HepG2 (cell line): ENCODE measurements at regions not wholly inside any gene's neighbourhood (a gene's known extent, or its start where the extent isn't known, plus 50 kb on each side); places are given as distances from the start of the nearest gene placed in this dataset.

Experiments
- CBX2 ChIP-seq, 2 experiments: fragments of 200-600 bp in 1 of 2; sonication (generic); formaldehyde crosslinking in 1 of 2; IDR thresholded peaks; 2 replicates each; pipeline versions ENCODE4 v1.7.0 to v1.8.1; 2018 to 2022; ENCODE audit warnings: low read depth in 2 of 2, low read length in 1 of 2, mild to moderate bottlenecking in 1 of 2, missing genetic modification reagents in 1 of 2
- CCAR2 ChIP-seq: fragments of 200-400 bp; formaldehyde crosslinking; optimal IDR thresholded peaks from 2 replicates; pipeline ENCODE3; 2018; ENCODE audit warnings: low read depth, mild to moderate bottlenecking, low read length, moderate library complexity
- IKZF4 ChIP-seq: sonication (generic); formaldehyde crosslinking; IDR thresholded peaks from 2 replicates; pipeline ENCODE4 v1.5.1; 2020; ENCODE audit warnings: borderline replicate concordance, mild to moderate bottlenecking, low read depth, missing genetic modification reagents; ENCODE audit errors: not compliant biosample characterization
- KDM5B ChIP-seq: sonication (generic); formaldehyde crosslinking; IDR thresholded peaks from 2 replicates; pipeline ENCODE4 v1.4.0; 2020; ENCODE audit warnings: missing genetic modification reagents, mild to moderate bottlenecking, borderline replicate concordance
- NCOA1 ChIP-seq: sonication (generic); formaldehyde crosslinking; IDR thresholded peaks from 2 replicates; pipeline ENCODE4 v1.9.0; 2021; ENCODE audit warnings: missing genetic modification reagents
- SIN3B ChIP-seq: fragments of 150-350 bp; IDR thresholded peaks from 2 replicates; pipeline ENCODE4 v1.6.1; 2014; ENCODE audit warnings: low read length
- SRSF4 ChIP-seq: fragments of 200-400 bp; formaldehyde crosslinking; IDR thresholded peaks from one replicate; pipeline ENCODE4 v1.6.1; 2018; ENCODE audit warnings: mild to moderate bottlenecking, low read depth, low read length, moderate library complexity; ENCODE audit not compliant: poor library complexity, severe bottlenecking
- TGIF2 ChIP-seq: IDR thresholded peaks from 2 replicates; pipeline ENCODE4 v1.6.1; 2016; ENCODE audit warnings: control low read depth, missing compliant biosample characterization
- ZNF44 ChIP-seq: sonication (generic); formaldehyde crosslinking; IDR thresholded peaks from 2 replicates; pipeline ENCODE4 v1.5.1; 2020; ENCODE audit warnings: mild to moderate bottlenecking, missing genetic modification reagents
- ZNF678 ChIP-seq: sonication (generic); formaldehyde crosslinking; IDR thresholded peaks from 2 replicates; pipeline ENCODE4 v1.4.0; 2020; ENCODE audit warnings: mild to moderate bottlenecking, missing genetic modification reagents
- TF ChIP-seq, protein P1 (sequence below): sonication (generic); formaldehyde crosslinking; IDR thresholded peaks from 2 replicates; pipeline ENCODE4 v1.5.0; 2020; ENCODE audit warnings: missing genetic modification reagents, mild to moderate bottlenecking, borderline replicate concordance
- TF ChIP-seq, protein P2 (sequence below): IDR thresholded peaks from 2 replicates; pipeline ENCODE4 v1.6.1; 2012; ENCODE audit warnings: low read depth, low read length, improper control_type of control experiment
- TF ChIP-seq, protein P3 (sequence below): sonication (generic); formaldehyde crosslinking; conservative IDR thresholded peaks from 2 replicates; pipeline ENCODE4 v1.8.0; 2022; ENCODE audit warnings: low read depth, missing genetic modification reagents
- TF ChIP-seq, protein P4 (sequence below): sonication (generic); formaldehyde crosslinking; IDR thresholded peaks from 2 replicates; pipeline ENCODE4 v1.8.0; 2022; ENCODE audit warnings: missing genetic modification reagents, mild to moderate bottlenecking, moderate library complexity, borderline replicate concordance
- TF ChIP-seq, protein P5 (sequence below): sonication (generic); formaldehyde crosslinking; IDR thresholded peaks from 2 replicates; pipeline ENCODE4 v1.4.0; 2020; ENCODE audit warnings: missing genetic modification reagents
- TF ChIP-seq, protein P6 (sequence below): sonication (generic); formaldehyde crosslinking; IDR thresholded peaks from 2 replicates; pipeline ENCODE4 v1.4.0; 2020; ENCODE audit warnings: mild to moderate bottlenecking, missing genetic modification reagents
- TF ChIP-seq, protein P7 (sequence below): sonication (generic); formaldehyde crosslinking; IDR thresholded peaks from 2 replicates; pipeline ENCODE4 v1.8.0; 2022; ENCODE audit warnings: missing genetic modification reagents, mild to moderate bottlenecking, inconsistent platforms, borderline replicate concordance

DNA sequence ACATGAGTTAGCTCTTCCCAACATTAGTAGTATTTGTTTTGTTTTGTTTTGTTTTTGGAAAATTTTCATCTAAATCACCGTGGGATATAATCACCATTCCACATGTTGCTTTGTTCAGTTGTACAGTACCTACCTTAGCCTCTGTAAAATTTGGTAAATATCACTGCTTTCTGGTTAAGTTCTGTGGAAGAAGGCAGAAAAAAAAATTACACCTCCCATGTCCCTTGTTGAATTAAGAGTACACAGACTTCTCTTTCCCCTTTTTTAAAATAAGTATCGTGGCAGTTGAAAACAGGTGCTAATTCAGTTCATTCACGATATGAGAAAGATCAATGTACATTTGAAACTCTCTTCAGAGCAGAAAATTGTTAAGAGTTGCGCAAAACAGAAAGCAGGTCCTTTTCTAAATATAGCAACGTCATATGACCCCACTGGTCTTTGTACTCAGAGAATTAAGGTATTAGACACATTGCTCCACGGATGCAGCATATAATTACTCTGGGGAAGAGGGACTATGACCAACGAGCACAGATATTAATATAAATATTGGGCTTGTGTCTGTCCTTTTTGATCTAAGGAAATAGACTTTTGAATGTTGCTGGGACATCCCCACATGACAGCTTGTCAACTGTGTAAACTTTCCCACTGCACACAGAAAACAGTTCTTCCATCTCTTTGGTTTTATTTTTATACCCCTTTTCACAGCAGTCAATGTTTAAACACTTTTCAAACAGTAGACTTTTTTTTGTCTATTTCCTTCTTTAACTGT lies 58.6 kb upstream of the ZNF217 start (continued):
- TF ChIP-seq, protein P1, sequence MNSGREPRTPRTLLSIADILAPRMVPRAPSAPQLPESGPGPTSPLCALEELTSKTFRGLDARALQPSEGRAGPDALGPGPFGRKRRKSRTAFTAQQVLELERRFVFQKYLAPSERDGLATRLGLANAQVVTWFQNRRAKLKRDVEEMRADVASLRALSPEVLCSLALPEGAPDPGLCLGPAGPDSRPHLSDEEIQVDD (CRISPR knock-in tag): no peak
- TF ChIP-seq TGIF2 (CRISPR knock-in tag) (peak; percentile 76; the same call in 1 of the 2 replicates), KDM5B (CRISPR knock-in tag) (no peak), SRSF4 (no peak), ZNF44 (CRISPR knock-in tag) (no peak), SIN3B (peak; percentile 70; the same call in 1 of the 2 replicates), CBX2 (IDR thresholded peaks at IDR 0.05; ENCODE audit: low read depth, low read length) (0 out of 2 replicates have a peak, but pooled peaks have one; percentile 49), CBX2 (CRISPR knock-in tag; IDR thresholded peaks at IDR 0.05; ENCODE audit: low read depth) (no peak), NCOA1 (CRISPR knock-in tag) (peak; percentile 71; the same call in 1 of the 2 replicates), IKZF4 (CRISPR knock-in tag) (no peak), CCAR2 (no peak), ZNF678 (CRISPR knock-in tag) (no peak)
- TF ChIP-seq, protein P2, sequence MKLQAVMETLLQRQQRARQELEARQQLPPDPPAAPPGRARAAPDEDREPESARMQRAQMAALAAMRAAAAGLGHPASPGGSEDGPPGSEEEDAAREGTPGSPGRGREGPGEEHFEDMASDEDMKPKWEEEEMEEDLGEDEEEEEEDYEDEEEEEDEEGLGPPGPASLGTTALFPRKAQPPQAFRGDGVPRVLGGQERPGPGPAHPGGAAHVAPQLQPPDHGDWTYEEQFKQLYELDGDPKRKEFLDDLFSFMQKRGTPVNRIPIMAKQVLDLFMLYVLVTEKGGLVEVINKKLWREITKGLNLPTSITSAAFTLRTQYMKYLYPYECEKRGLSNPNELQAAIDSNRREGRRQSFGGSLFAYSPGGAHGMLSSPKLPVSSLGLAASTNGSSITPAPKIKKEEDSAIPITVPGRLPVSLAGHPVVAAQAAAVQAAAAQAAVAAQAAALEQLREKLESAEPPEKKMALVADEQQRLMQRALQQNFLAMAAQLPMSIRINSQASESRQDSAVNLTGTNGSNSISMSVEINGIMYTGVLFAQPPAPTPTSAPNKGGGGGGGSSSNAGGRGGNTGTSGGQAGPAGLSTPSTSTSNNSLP: peak; percentile 100
- TF ChIP-seq, protein P3, sequence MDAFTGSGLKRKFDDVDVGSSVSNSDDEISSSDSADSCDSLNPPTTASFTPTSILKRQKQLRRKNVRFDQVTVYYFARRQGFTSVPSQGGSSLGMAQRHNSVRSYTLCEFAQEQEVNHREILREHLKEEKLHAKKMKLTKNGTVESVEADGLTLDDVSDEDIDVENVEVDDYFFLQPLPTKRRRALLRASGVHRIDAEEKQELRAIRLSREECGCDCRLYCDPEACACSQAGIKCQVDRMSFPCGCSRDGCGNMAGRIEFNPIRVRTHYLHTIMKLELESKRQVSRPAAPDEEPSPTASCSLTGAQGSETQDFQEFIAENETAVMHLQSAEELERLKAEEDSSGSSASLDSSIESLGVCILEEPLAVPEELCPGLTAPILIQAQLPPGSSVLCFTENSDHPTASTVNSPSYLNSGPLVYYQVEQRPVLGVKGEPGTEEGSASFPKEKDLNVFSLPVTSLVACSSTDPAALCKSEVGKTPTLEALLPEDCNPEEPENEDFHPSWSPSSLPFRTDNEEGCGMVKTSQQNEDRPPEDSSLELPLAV (CRISPR knock-in tag): no peak
- TF ChIP-seq, protein P4, sequence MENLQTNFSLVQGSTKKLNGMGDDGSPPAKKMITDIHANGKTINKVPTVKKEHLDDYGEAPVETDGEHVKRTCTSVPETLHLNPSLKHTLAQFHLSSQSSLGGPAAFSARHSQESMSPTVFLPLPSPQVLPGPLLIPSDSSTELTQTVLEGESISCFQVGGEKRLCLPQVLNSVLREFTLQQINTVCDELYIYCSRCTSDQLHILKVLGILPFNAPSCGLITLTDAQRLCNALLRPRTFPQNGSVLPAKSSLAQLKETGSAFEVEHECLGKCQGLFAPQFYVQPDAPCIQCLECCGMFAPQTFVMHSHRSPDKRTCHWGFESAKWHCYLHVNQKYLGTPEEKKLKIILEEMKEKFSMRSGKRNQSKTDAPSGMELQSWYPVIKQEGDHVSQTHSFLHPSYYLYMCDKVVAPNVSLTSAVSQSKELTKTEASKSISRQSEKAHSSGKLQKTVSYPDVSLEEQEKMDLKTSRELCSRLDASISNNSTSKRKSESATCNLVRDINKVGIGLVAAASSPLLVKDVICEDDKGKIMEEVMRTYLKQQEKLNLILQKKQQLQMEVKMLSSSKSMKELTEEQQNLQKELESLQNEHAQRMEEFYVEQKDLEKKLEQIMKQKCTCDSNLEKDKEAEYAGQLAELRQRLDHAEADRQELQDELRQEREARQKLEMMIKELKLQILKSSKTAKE (CRISPR knock-in tag): peak; percentile 75
- TF ChIP-seq, protein P5, sequence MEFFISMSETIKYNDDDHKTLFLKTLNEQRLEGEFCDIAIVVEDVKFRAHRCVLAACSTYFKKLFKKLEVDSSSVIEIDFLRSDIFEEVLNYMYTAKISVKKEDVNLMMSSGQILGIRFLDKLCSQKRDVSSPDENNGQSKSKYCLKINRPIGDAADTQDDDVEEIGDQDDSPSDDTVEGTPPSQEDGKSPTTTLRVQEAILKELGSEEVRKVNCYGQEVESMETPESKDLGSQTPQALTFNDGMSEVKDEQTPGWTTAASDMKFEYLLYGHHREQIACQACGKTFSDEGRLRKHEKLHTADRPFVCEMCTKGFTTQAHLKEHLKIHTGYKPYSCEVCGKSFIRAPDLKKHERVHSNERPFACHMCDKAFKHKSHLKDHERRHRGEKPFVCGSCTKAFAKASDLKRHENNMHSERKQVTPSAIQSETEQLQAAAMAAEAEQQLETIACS (CRISPR knock-in tag): 0 out of 2 replicates have a peak, but pooled peaks have one; percentile 37
- TF ChIP-seq, protein P6, sequence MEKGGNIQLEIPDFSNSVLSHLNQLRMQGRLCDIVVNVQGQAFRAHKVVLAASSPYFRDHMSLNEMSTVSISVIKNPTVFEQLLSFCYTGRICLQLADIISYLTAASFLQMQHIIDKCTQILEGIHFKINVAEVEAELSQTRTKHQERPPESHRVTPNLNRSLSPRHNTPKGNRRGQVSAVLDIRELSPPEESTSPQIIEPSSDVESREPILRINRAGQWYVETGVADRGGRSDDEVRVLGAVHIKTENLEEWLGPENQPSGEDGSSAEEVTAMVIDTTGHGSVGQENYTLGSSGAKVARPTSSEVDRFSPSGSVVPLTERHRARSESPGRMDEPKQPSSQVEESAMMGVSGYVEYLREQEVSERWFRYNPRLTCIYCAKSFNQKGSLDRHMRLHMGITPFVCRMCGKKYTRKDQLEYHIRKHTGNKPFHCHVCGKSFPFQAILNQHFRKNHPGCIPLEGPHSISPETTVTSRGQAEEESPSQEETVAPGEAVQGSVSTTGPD (CRISPR knock-in tag): 0 out of 2 replicates have a peak, but pooled peaks have one; percentile 40
- TF ChIP-seq, protein P7, sequence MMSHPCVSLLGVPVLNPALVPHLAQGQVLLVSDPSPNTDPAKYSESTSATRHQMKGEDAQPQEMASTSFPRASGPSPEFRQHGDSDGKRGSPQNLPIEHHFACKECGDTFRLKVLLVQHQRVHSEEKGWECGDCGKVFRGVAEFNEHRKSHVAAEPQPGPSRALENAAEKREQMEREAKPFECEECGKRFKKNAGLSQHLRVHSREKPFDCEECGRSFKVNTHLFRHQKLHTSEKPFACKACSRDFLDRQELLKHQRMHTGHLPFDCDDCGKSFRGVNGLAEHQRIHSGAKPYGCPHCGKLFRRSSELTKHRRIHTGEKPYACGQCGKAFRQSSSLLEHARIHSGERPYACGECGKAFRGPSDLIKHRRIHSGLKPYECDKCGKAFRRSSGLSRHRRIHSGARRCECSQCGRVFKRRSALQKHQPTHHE (CRISPR knock-in tag): no peak; the same call in 1 of the 2 replicates
